GM12873 (cell line): ENCODE measurements at regions not wholly inside any gene's neighbourhood (a gene's known extent, or its start where the extent isn't known, plus 50 kb on each side); places are given as distances from the start of the nearest gene placed in this dataset.

ENCODE experiments used
- CTCF ChIP-seq: IDR thresholded peaks from 2 replicates; pipeline ENCODE4 v1.5.1; 2012; ENCODE audit warnings: low read depth, mild to moderate bottlenecking, moderate library complexity, low read length, control low read depth; ENCODE audit not compliant: insufficient read depth; ENCODE audit errors: missing control alignments

- TF ChIP-seq CTCF = no peak
Measured at GRCh38 chr6:139988685-139989084, 614.2 kb upstream of the CITED2 start.

- no peak for TF ChIP-seq CTCF
Measured at GRCh38 chr6:139987091-139987490, 612.6 kb upstream of the CITED2 start.

- no peak for TF ChIP-seq CTCF
Measured at GRCh38 chr6:139985236-139985815, 610.9 kb upstream of the CITED2 start.

- no peak for TF ChIP-seq CTCF
Measured at GRCh38 chr6:139984317-139984716, 609.9 kb upstream of the CITED2 start.

- no peak for TF ChIP-seq CTCF
Measured at GRCh38 chr6:139983555-139984276, 609.3 kb upstream of the CITED2 start.

GRCh38 chr6:139982652-139983295, 608.3 kb upstream of the CITED2 start:
- TF ChIP-seq CTCF = no peak

- TF ChIP-seq CTCF = no peak
Measured at GRCh38 chr6:139982195-139982594, 607.7 kb upstream of the CITED2 start.
